ENCODE measurements at regions not wholly inside any gene's neighbourhood (a gene's known extent, or its start where the extent isn't known, plus 50 kb on each side); places are given as distances from the start of the nearest gene placed in this dataset.

DNA sequence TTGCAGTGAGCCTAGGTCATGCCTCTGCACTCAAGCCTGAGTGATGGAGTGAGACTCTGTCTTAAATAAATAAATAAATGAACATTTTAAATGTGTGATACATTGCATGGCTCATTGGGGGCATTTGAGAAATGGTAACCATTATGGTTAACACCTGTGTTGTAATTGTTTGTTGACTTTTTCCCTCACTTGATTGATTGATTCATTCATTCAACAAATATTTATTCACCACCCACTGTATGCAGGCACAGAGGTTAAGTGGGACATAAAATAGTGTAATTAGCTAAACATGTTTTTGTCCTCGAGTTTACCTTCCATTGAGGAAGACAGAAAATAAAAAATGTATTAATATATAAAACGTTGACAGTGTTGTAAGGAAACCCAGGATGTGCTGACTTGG lies 127.1 kb upstream of the ANKRD28 start:
- TF ChIP-seq, protein P1, sequence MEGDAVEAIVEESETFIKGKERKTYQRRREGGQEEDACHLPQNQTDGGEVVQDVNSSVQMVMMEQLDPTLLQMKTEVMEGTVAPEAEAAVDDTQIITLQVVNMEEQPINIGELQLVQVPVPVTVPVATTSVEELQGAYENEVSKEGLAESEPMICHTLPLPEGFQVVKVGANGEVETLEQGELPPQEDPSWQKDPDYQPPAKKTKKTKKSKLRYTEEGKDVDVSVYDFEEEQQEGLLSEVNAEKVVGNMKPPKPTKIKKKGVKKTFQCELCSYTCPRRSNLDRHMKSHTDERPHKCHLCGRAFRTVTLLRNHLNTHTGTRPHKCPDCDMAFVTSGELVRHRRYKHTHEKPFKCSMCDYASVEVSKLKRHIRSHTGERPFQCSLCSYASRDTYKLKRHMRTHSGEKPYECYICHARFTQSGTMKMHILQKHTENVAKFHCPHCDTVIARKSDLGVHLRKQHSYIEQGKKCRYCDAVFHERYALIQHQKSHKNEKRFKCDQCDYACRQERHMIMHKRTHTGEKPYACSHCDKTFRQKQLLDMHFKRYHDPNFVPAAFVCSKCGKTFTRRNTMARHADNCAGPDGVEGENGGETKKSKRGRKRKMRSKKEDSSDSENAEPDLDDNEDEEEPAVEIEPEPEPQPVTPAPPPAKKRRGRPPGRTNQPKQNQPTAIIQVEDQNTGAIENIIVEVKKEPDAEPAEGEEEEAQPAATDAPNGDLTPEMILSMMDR (IDR thresholded peaks at IDR 0.05; ENCODE audit: borderline replicate concordance, insufficient read depth, low read depth, low read length), result no peak
- no peak overlapping the region for H3K4me3 ChIP-seq (ENCODE audit: low read depth, low read length)

DNA sequence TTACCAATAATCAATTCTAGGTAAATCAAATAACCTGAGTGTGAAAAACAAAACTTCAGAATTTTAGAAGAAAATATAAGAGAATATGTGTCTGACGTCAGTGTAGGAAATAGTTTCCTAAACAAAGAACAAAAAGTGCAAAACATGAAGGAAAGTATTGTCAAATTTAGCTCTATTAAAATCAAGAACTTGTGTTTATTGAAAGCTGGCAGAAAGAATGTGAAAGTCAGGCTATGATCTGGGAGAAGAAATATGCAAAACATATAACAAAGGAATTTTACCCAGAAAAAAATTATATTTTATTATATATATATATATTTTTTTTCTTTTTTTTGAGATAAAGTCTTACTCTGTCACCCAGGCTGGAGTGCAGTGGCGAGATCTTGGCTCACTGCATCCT lies 129.1 kb upstream of the ANKRD28 start:
- TF ChIP-seq, protein P1 (IDR thresholded peaks at IDR 0.05; ENCODE audit: borderline replicate concordance, insufficient read depth, low read depth, low read length), result no peak
- no peak overlapping the region for H3K4me3 ChIP-seq (ENCODE audit: low read depth, low read length)

GRCh38 chr3:15927969-15928368 lies 130.2 kb upstream of the ANKRD28 start:
- H3K4me3 ChIP-seq (ENCODE audit: low read depth, low read length), result no peak overlapping the region
- TF ChIP-seq, protein P1 (IDR thresholded peaks at IDR 0.05; ENCODE audit: borderline replicate concordance, insufficient read depth, low read depth, low read length), result no peak

- H3K4me3 ChIP-seq (ENCODE audit: low read depth, low read length), result no peak overlapping the region
- TF ChIP-seq, protein P1 (IDR thresholded peaks at IDR 0.05; ENCODE audit: borderline replicate concordance, insufficient read depth, low read depth, low read length), result no peak
Observed at GRCh38 chr3:15929944-15930571, 132.3 kb upstream of the ANKRD28 start.

GRCh38 chr3:15932348-15933300 lies 134.8 kb upstream of the ANKRD28 start:
- no peak overlapping the region for H3K4me3 ChIP-seq (ENCODE audit: low read depth, low read length)
- TF ChIP-seq, protein P1 (IDR thresholded peaks at IDR 0.05; ENCODE audit: borderline replicate concordance, insufficient read depth, low read depth, low read length), result no peak

DNA sequence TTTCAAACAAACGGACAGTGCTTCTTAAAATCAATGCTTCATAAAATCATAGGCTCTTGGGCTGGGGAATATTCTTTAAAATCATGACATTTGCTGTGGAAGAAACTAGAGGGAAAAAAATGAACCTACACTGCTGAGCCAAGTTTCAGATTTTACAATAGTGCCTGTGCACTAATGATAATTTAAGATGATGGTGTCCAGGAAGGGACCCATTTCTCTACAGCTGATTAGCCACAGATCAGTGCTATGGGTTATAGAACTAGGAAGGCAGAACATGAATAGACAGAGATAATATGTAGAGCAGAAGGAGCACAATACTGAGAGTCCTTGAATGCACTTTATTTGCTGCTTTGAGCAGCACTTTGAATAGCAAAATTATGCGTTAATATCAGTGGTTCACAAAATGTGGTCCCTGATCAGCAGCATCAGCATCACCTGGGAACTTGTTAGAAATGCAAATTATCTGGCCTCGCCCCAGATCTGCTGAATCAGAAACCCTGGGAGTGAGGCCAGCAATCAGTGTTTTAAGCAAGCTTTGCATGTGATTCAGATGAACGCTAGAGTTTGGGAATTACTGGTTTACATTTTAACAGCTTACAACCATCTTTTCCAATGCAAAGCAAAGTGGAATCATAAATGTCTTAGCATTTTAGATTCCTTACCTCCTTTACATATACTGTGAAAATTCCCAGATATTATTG lies 135.8 kb upstream of the ANKRD28 start:
- no peak overlapping the region for H3K4me3 ChIP-seq (ENCODE audit: low read depth, low read length)
- TF ChIP-seq, protein P1 (IDR thresholded peaks at IDR 0.05; ENCODE audit: borderline replicate concordance, insufficient read depth, low read depth, low read length), result no peak
